GM23338 (cell line): ENCODE measurements at regions not wholly inside any gene's neighbourhood (a gene's known extent, or its start where the extent isn't known, plus 50 kb on each side); places are given as distances from the start of the nearest gene placed in this dataset.

Source experiments
- ATAC-seq: fragments of 200-7000 bp; cut with Tn5 transposase; 3 replicates; pipeline ENCODE4 v1.9.1; 2020
- DNase-seq: peaks from one replicate; pipeline ENCODE4 v3.0.0-alpha.2; 2015; ENCODE audit warnings: low spot score
- H2AFZ ChIP-seq: fragments of 200-600 bp; sonication (generic); 2 replicates; pipeline ENCODE4 v1.8.0; 2016; ENCODE audit warnings: antibody characterized with exemption, mild to moderate bottlenecking, moderate library complexity
- H3F3A ChIP-seq: fragments of 200-600 bp; sonication (generic); replicated peaks from 2 replicates; pipeline ENCODE4 v1.8.0; 2017; ENCODE audit warnings: antibody characterized with exemption, mixed run types, low read depth
- H3K27ac ChIP-seq: fragments of 200-600 bp; sonication (generic); 2 replicates; pipeline ENCODE4 v1.6.1; 2016; ENCODE audit warnings: low read depth
- H3K27me3 ChIP-seq: fragments of 200-600 bp; sonication (generic); 2 replicates; pipeline ENCODE4 v1.8.0; 2016; ENCODE audit warnings: mild to moderate bottlenecking, mixed run types, moderate library complexity; ENCODE audit not compliant: insufficient read depth
- H3K36me3 ChIP-seq: fragments of 200-600 bp; sonication (generic); 2 replicates; pipeline ENCODE4 v1.8.0; 2016; ENCODE audit warnings: mild to moderate bottlenecking; ENCODE audit not compliant: insufficient read depth
- H3K4me1 ChIP-seq: fragments of 200-600 bp; sonication (generic); 2 replicates; pipeline ENCODE4 v1.8.0; 2016; ENCODE audit warnings: mild to moderate bottlenecking, moderate library complexity; ENCODE audit not compliant: insufficient read depth
- H3K4me2 ChIP-seq: fragments of 200-600 bp; sonication (generic); 2 replicates; pipeline ENCODE4 v1.7.1; 2017; ENCODE audit warnings: mixed run types
- H3K4me3 ChIP-seq: fragments of 200-600 bp; sonication (generic); 2 replicates; pipeline ENCODE4 v1.6.1; 2016; ENCODE audit warnings: mixed run types
- H3K79me2 ChIP-seq: fragments of 200-600 bp; sonication (generic); replicated peaks from 2 replicates; pipeline ENCODE4 v1.8.0; 2017; ENCODE audit warnings: mild to moderate bottlenecking; ENCODE audit not compliant: insufficient read depth
- H3K9me2 ChIP-seq: fragments of 200-600 bp; sonication (generic); 2 replicates; pipeline ENCODE4 v1.8.0; 2017; ENCODE audit not compliant: insufficient read depth
- H4K20me1 ChIP-seq: fragments of 200-600 bp; sonication (generic); replicated peaks from 2 replicates; pipeline ENCODE4 v1.8.0; 2017; ENCODE audit warnings: mild to moderate bottlenecking; ENCODE audit not compliant: insufficient read depth
- H3K27ac Mint-ChIP-seq: 2 replicates; pipeline ENCODE4 v1.8.0; 2020; ENCODE audit warnings: inconsistent platforms, mild to moderate bottlenecking, moderate library complexity, mixed read lengths
- H3K27me3 Mint-ChIP-seq: 3 replicates; pipeline ENCODE4 v1.8.0; 2022; ENCODE audit warnings: low read depth, mild to moderate bottlenecking, moderate library complexity, mixed read lengths, inconsistent platforms; ENCODE audit not compliant: insufficient read depth, poor library complexity
- H3K36me3 Mint-ChIP-seq: 3 replicates; pipeline ENCODE4 v1.8.0; 2021; ENCODE audit warnings: low read depth, mild to moderate bottlenecking, inconsistent platforms, moderate library complexity, mixed read lengths
- H3K4me1 Mint-ChIP-seq: 3 replicates; pipeline ENCODE4 v1.8.0; 2020; ENCODE audit warnings: mild to moderate bottlenecking, inconsistent platforms, mixed read lengths
- H3K4me3 Mint-ChIP-seq: 3 replicates; pipeline ENCODE4 v1.8.0; 2021; ENCODE audit warnings: moderate library complexity, mild to moderate bottlenecking, inconsistent platforms, mixed read lengths
- H3K9me3 Mint-ChIP-seq: 3 replicates; pipeline ENCODE4 v1.8.0; 2020; ENCODE audit warnings: moderate library complexity, mild to moderate bottlenecking, inconsistent platforms, mixed read lengths
- CTCF ChIP-seq, 2 experiments: fragments of 200-600 bp in 1 of 2; sonication (generic) in 1 of 2; conservative IDR thresholded peaks; 2 replicates each; pipeline versions ENCODE4 v1.5.1 to v1.6.1; 2016 to 2017; ENCODE audit warnings: antibody characterized with exemption in 2 of 2, low read depth in 2 of 2, mild to moderate bottlenecking in 2 of 2, moderate library complexity in 1 of 2
- EZH2phosphoT487 ChIP-seq: fragments of 200-600 bp; sonication (generic); IDR thresholded peaks from one replicate; pipeline ENCODE4 v1.8.1; 2018; ENCODE audit warnings: antibody characterized with exemption; ENCODE audit not compliant: unreplicated experiment
- JUNB ChIP-seq: IDR thresholded peaks from one replicate; pipeline ENCODE4 v1.6.1; 2016; ENCODE audit warnings: antibody characterized with exemption; ENCODE audit not compliant: unreplicated experiment
- POLR2AphosphoS5 ChIP-seq: IDR thresholded peaks from 2 replicates; pipeline ENCODE4 v1.6.1; 2016; ENCODE audit warnings: antibody characterized with exemption, low read depth
- STAT1 ChIP-seq: IDR thresholded peaks from one replicate; pipeline ENCODE4 v1.6.1; 2016; ENCODE audit warnings: antibody characterized with exemption; ENCODE audit not compliant: unreplicated experiment
- ZNF114 ChIP-seq: fragments of 250-450 bp; sonication (Bioruptor Pico); IDR thresholded peaks from 2 replicates; pipeline ENCODE4 v1.5.0; 2020; ENCODE audit warnings: mild to moderate bottlenecking, moderate library complexity
- ZNF331 ChIP-seq: fragments of 250-450 bp; sonication (Bioruptor Pico); IDR thresholded peaks from 2 replicates; pipeline ENCODE4 v1.5.0; 2020; ENCODE audit warnings: low read depth, mild to moderate bottlenecking, moderate library complexity
- TF ChIP-seq, protein P1 (sequence below): IDR thresholded peaks from 2 replicates; pipeline ENCODE4 v1.6.1; 2016; ENCODE audit warnings: antibody characterized with exemption
- TF ChIP-seq, protein P2 (sequence below): fragments of 250-450 bp; sonication (Bioruptor Pico); IDR thresholded peaks from 2 replicates; pipeline ENCODE4 v1.5.0; 2020; ENCODE audit warnings: mild to moderate bottlenecking, moderate library complexity

GRCh38 chr6:48670546-48670945 is 559.5 kb upstream of the PTCHD4 start (continued):
- TF ChIP-seq EZH2phosphoT487 (no peak), POLR2AphosphoS5 (no peak), CTCF (conservative IDR thresholded peaks at IDR 0.05; ENCODE audit: low read depth in 2 of 2) (no peak)

DNA sequence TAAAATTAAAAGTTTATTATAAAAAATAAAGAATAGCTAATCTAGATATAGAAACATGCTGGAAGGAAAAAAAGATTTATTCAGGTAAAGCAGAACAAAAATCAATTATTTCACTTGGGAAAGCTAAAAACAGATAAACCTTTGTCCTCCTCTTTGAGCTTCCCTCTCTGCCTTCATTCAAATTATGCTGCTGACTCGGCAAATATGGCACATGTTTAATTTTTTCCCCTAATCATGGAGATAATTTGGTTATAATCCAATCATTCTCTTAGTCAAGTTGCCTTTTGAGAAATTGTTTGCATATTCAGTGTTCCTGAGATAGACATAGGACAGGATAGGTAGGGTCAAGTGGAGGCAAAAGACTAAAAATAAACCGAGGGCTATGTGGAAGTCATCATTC is 556.8 kb upstream of the PTCHD4 start:
- H3K27ac Mint-ChIP-seq, result no peak overlapping the region
- Histone ChIP-seq H3K27ac (no peak overlapping the region), H3K4me3 (no peak overlapping the region), H3K4me1 (no peaks in the 10 kb centered on the region), H3K4me2 (no peak overlapping the region), H2AFZ (no peak overlapping the region; the same call in 1 of the 2 replicates), H3K27me3 (no peaks in the 10 kb centered on the region), H3F3A (no peaks in the 10 kb centered on the region), H3K79me2 (no peaks in the 10 kb centered on the region), H3K36me3 (no peaks in the 10 kb centered on the region; the same call in none of the 2 replicates), H3K9me2 (no peaks in the 10 kb centered on the region), H4K20me1 (no peaks in the 10 kb centered on the region)
- TF ChIP-seq, protein P1, sequence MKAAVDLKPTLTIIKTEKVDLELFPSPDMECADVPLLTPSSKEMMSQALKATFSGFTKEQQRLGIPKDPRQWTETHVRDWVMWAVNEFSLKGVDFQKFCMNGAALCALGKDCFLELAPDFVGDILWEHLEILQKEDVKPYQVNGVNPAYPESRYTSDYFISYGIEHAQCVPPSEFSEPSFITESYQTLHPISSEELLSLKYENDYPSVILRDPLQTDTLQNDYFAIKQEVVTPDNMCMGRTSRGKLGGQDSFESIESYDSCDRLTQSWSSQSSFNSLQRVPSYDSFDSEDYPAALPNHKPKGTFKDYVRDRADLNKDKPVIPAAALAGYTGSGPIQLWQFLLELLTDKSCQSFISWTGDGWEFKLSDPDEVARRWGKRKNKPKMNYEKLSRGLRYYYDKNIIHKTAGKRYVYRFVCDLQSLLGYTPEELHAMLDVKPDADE, result no peak
- TF ChIP-seq JUNB (no peak), POLR2AphosphoS5 (no peak), ZNF331 (no peak), ZNF114 (no peak)
- H3K36me3 Mint-ChIP-seq, result no peaks in the 10 kb centered on the region
- ATAC-seq, result no peak
- no peaks in the 10 kb centered on the region for H3K27me3 Mint-ChIP-seq
- no peaks in the 10 kb centered on the region for H3K9me3 Mint-ChIP-seq
- H3K4me3 Mint-ChIP-seq, result no peak overlapping the region
- no peaks in the 10 kb centered on the region for H3K4me1 Mint-ChIP-seq
- no peak for DNase-seq

GRCh38 chr6:48664826-48665225 is 553.8 kb upstream of the PTCHD4 start:
- H3K9me3 Mint-ChIP-seq, result no peaks in the 10 kb centered on the region
- H3K36me3 Mint-ChIP-seq, result no peaks in the 10 kb centered on the region
- Histone ChIP-seq H3K27me3 (no peaks in the 10 kb centered on the region), H4K20me1 (no peaks in the 10 kb centered on the region), H3K79me2 (no peaks in the 10 kb centered on the region), H3K36me3 (no peaks in the 10 kb centered on the region), H2AFZ (no peak overlapping the region), H3K4me2 (no peak overlapping the region), H3K4me3 (no peak overlapping the region), H3K4me1 (no peaks in the 10 kb centered on the region), H3K27ac (no peak overlapping the region), H3F3A (no peaks in the 10 kb centered on the region), H3K9me2 (no peaks in the 10 kb centered on the region)
- H3K4me3 Mint-ChIP-seq, result no peak overlapping the region
- DNase-seq (no peak), ATAC-seq (no peak)
- no peak overlapping the region for H3K27ac Mint-ChIP-seq
- no peaks in the 10 kb centered on the region for H3K4me1 Mint-ChIP-seq
- no peaks in the 10 kb centered on the region for H3K27me3 Mint-ChIP-seq
- TF ChIP-seq STAT1, result no peak
- TF ChIP-seq, protein P2, sequence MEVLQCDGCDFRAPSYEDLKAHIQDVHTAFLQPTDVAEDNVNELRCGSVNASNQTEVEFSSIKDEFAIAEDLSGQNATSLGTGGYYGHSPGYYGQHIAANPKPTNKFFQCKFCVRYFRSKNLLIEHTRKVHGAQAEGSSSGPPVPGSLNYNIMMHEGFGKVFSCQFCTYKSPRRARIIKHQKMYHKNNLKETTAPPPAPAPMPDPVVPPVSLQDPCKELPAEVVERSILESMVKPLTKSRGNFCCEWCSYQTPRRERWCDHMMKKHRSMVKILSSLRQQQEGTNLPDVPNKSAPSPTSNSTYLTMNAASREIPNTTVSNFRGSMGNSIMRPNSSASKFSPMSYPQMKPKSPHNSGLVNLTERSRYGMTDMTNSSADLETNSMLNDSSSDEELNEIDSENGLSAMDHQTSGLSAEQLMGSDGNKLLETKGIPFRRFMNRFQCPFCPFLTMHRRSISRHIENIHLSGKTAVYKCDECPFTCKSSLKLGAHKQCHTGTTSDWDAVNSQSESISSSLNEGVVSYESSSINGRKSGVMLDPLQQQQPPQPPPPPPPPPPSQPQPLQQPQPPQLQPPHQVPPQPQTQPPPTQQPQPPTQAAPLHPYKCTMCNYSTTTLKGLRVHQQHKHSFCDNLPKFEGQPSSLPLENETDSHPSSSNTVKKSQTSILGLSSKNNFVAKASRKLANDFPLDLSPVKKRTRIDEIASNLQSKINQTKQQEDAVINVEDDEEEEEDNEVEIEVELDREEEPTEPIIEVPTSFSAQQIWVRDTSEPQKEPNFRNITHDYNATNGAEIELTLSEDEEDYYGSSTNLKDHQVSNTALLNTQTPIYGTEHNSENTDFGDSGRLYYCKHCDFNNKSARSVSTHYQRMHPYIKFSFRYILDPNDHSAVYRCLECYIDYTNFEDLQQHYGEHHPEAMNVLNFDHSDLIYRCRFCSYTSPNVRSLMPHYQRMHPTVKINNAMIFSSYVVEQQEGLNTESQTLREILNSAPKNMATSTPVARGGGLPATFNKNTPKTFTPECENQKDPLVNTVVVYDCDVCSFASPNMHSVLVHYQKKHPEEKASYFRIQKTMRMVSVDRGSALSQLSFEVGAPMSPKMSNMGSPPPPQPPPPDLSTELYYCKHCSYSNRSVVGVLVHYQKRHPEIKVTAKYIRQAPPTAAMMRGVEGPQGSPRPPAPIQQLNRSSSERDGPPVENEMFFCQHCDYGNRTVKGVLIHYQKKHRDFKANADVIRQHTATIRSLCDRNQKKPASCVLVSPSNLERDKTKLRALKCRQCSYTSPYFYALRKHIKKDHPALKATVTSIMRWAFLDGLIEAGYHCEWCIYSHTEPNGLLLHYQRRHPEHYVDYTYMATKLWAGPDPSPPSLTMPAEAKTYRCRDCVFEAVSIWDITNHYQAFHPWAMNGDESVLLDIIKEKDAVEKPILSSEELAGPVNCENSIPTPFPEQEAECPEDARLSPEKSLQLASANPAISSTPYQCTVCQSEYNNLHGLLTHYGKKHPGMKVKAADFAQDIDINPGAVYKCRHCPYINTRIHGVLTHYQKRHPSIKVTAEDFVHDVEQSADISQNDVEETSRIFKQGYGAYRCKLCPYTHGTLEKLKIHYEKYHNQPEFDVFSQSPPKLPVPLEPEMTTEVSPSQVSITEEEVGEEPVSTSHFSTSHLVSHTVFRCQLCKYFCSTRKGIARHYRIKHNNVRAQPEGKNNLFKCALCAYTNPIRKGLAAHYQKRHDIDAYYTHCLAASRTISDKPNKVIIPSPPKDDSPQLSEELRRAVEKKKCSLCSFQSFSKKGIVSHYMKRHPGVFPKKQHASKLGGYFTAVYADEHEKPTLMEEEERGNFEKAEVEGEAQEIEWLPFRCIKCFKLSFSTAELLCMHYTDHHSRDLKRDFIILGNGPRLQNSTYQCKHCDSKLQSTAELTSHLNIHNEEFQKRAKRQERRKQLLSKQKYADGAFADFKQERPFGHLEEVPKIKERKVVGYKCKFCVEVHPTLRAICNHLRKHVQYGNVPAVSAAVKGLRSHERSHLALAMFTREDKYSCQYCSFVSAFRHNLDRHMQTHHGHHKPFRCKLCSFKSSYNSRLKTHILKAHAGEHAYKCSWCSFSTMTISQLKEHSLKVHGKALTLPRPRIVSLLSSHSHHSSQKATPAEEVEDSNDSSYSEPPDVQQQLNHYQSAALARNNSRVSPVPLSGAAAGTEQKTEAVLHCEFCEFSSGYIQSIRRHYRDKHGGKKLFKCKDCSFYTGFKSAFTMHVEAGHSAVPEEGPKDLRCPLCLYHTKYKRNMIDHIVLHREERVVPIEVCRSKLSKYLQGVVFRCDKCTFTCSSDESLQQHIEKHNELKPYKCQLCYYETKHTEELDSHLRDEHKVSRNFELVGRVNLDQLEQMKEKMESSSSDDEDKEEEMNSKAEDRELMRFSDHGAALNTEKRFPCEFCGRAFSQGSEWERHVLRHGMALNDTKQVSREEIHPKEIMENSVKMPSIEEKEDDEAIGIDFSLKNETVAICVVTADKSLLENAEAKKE (CRISPR knock-in tag), result no peak
